ENCODE measurements at regions not wholly inside any gene's neighbourhood (a gene's known extent, or its start where the extent isn't known, plus 50 kb on each side); places are given as distances from the start of the nearest gene placed in this dataset.

- no peaks in the 10 kb centered on the region for H4K20me1 ChIP-seq (ENCODE audit: insufficient read depth, low read length)
- H2BK5ac ChIP-seq (ENCODE audit: low read depth, low read length, poor library complexity, severe bottlenecking): no peak overlapping the region
- H3K4ac ChIP-seq (ENCODE audit: low read depth, low read length): no peak overlapping the region
- no peak overlapping the region for H2AK9ac ChIP-seq (replicated peaks; ENCODE audit: low read depth, low read length, poor library complexity)
- H2AFZ ChIP-seq (replicated peaks; ENCODE audit: low read length, poor library complexity): no peak overlapping the region
- in situ Hi-C loops (cut with MboI; ENCODE audit: low sequenced_read_pairs): no loop called here
- H3K27ac ChIP-seq (ENCODE audit: insufficient read depth, low read length): no peak overlapping the region
- H4K8ac ChIP-seq (ENCODE audit: low read depth in 2 of 2, low read length in 2 of 2): no peak overlapping the region
- no peak for TF ChIP-seq FOS (IDR thresholded peaks at IDR 0.05; ENCODE audit: low read depth, low read length)
- no peak for TF ChIP-seq ELK1 (IDR thresholded peaks at IDR 0.05; ENCODE audit: borderline replicate concordance, low read depth, low read length)
- no peak for TF ChIP-seq NFE2L2 (IDR thresholded peaks at IDR 0.05; ENCODE audit: low read depth, low read length)
- no peak for TF ChIP-seq MAZ (IDR thresholded peaks at IDR 0.05; ENCODE audit: borderline replicate concordance, low read depth, low read length)
- no peak for TF ChIP-seq SMC3 (IDR thresholded peaks at IDR 0.05; ENCODE audit: low read depth, low read length)
- no peak for TF ChIP-seq CHD1 (IDR thresholded peaks at IDR 0.05; ENCODE audit: low read depth, low read length)
- TF ChIP-seq CEBPB (IDR thresholded peaks at IDR 0.05; ENCODE audit: low read depth, low read length): no peak
- no peak for TF ChIP-seq MAFK (IDR thresholded peaks at IDR 0.05; ENCODE audit: low read depth, low read length)
- no peak for TF ChIP-seq RFX5 (IDR thresholded peaks at IDR 0.05; ENCODE audit: low read depth, low read length)
- TF ChIP-seq CTCF (conservative IDR thresholded peaks at IDR 0.05; ENCODE audit: low read depth, low read length): no peak
- no peak for TF ChIP-seq USF2 (IDR thresholded peaks at IDR 0.05; ENCODE audit: low read depth, low read length)
- no peak for TF ChIP-seq MXI1 (IDR thresholded peaks at IDR 0.05; ENCODE audit: borderline replicate concordance, low read depth, low read length)
- TF ChIP-seq RAD21 (IDR thresholded peaks at IDR 0.05; ENCODE audit: low read length): no peak
- no peak for TF ChIP-seq RCOR1 (IDR thresholded peaks at IDR 0.05; ENCODE audit: insufficient replicate concordance, low read length)
- H2BK15ac ChIP-seq (ENCODE audit: low read depth, low read length): no peak overlapping the region
- H3K27me3 ChIP-seq (ENCODE audit: control insufficient read depth, insufficient read depth, low read length): peaks cover 10% of the 10 kb centered on the region
- H3K9me1 ChIP-seq (ENCODE audit: insufficient read depth, low read length): no peaks in the 10 kb centered on the region
- no peak overlapping the region for H2AK5ac ChIP-seq (ENCODE audit: low read depth, low read length)
- intact Hi-C loops (cut with micrococcal nuclease): no loop called here
- no peak overlapping the region for H2BK120ac ChIP-seq (ENCODE audit: low read depth, low read length)
- no peak for DNase-seq
- H3K4me2 ChIP-seq (ENCODE audit: low read depth, low read length): no peak overlapping the region
- no peak overlapping the region for H3K18ac ChIP-seq (ENCODE audit: low read depth, low read length)
- no peaks in the 10 kb centered on the region for H3K79me1 ChIP-seq (ENCODE audit: low read depth in 1 of 2, low read length in 2 of 2)
- no TSS peak for BruUV-seq (replicated peaks)
- dilution Hi-C loops (cut with HindIII; ENCODE audit: low sequenced_read_pairs, unreplicated experiment): no loop called here
- no peak overlapping the region for H2BK20ac ChIP-seq (ENCODE audit: low read depth, low read length)
- H3K14ac ChIP-seq (replicated peaks; ENCODE audit: low read depth, low read length): no peak overlapping the region
- POLR2A ChIA-PET (ENCODE audit: unreplicated experiment): no interaction called here
- CTCF ChIA-PET: no interaction called here
- H4K91ac ChIP-seq (ENCODE audit: insufficient read depth, low read depth, low read length): no peak overlapping the region
- no peak overlapping the region for H3K56ac ChIP-seq (ENCODE audit: extremely low read depth, insufficient read depth, low read length)
- H3K36me3 ChIP-seq (ENCODE audit: control insufficient read depth, insufficient read depth, low read length): no peaks in the 10 kb centered on the region
- H4K5ac ChIP-seq (ENCODE audit: low read depth, low read length): no peak overlapping the region
- no peaks in the 10 kb centered on the region for H3K4me1 ChIP-seq (ENCODE audit: control insufficient read depth, insufficient read depth, low read length)
- no peak overlapping the region for H3K9ac ChIP-seq (ENCODE audit: low read depth, low read length)
- no peak for ATAC-seq (ENCODE audit: low read depth)
- no peak overlapping the region for H3K23ac ChIP-seq (ENCODE audit: low read depth, low read length)
- H3K4me3 ChIP-seq (ENCODE audit: insufficient read depth, low read depth, low read length): no peak overlapping the region
- no peaks in the 10 kb centered on the region for H3K9me3 ChIP-seq (ENCODE audit: control insufficient read depth, insufficient read depth, low read length)
Observed at GRCh38 chr12:22967171-22967570, 342.2 kb downstream of the ETNK1 start.
